Sigmoid colon (tissue), 6 donors: ENCODE measurements at regions not wholly inside any gene's neighbourhood (a gene's known extent, or its start where the extent isn't known, plus 50 kb on each side); places are given as distances from the start of the nearest gene placed in this dataset.

Experiments
- DNase-seq: peaks from one replicate; pipeline ENCODE4 v3.0.0-alpha.2; 2019
- H3K27ac ChIP-seq, 4 donors: fragments of 200-600 bp; sonication (generic); one replicate each; pipeline ENCODE4 v1.5.1; 2016 to 2019; ENCODE audit warnings: mild to moderate bottlenecking in 1 of 4
- H3K27me3 ChIP-seq, 3 donors: fragments of 200-600 bp; sonication (generic); one replicate each; pipeline ENCODE4 v1.5.1; 2019; ENCODE audit warnings: mild to moderate bottlenecking in 1 of 3
- H3K36me3 ChIP-seq, 4 donors: fragments of 200-600 bp; sonication (generic); one replicate each; pipeline ENCODE4 v1.5.1; 2016 to 2019
- H3K4me1 ChIP-seq, 4 donors: fragments of 200-600 bp; sonication (generic); one replicate each; pipeline ENCODE4 v1.5.1; 2017 to 2019
- H3K4me3 ChIP-seq, 4 donors: fragments of 200-600 bp; sonication (generic); one replicate each; pipeline ENCODE4 v1.5.1; 2017 to 2019; ENCODE audit warnings: mild to moderate bottlenecking in 2 of 4, moderate library complexity in 1 of 4
- H3K9me3 ChIP-seq, 4 donors: fragments of 200-600 bp in 3 of 4; sonication (generic) in 3 of 4; one replicate each; pipeline versions ENCODE4 v1.5.1 to v1.6.1; 2013 to 2019
- CTCF ChIP-seq, 4 experiments: fragments of 450-650 bp in 3 of 4; fragments of 200-600 bp in 1 of 4; IDR thresholded peaks; one replicate each; pipeline ENCODE4 v1.5.1; 2016 to 2019; ENCODE audit warnings: antibody characterized with exemption in 4 of 4, mild to moderate bottlenecking in 3 of 4, moderate library complexity in 2 of 4
- EP300 ChIP-seq, 4 donors: sonication (generic); formaldehyde crosslinking; IDR thresholded peaks; one replicate each; pipeline ENCODE4 v1.6.1; 2017; ENCODE audit warnings: antibody characterized with exemption in 4 of 4
- POLR2A ChIP-seq, 2 donors: fragments of 450-650 bp; IDR thresholded peaks; one replicate each; pipeline ENCODE4 v1.6.1; 2016; ENCODE audit warnings: antibody characterized with exemption in 2 of 2, mild to moderate bottlenecking in 2 of 2, moderate library complexity in 2 of 2
- POLR2AphosphoS5 ChIP-seq, 4 donors: sonication (generic); formaldehyde crosslinking; IDR thresholded peaks; one replicate each; pipeline ENCODE4 v1.6.1; 2017; ENCODE audit warnings: antibody characterized with exemption in 4 of 4
- WGBS, 2 donors: extraction: QIAGEN DNeasy Blood & Tissue Kit; methylation state at CpG; one replicate each; pipeline ENCODE4 v1.1.7; 2013; 5-methylcytosine and 5-hydroxymethylcytosine counted together
- intact Hi-C: fragments of 100-400 bp; cut with DNase I; formaldehyde crosslinking; loops from one replicate; pipeline ENCODE4 v1.15.1; 2023
- donor health status: healthy with polysubstance abuse.
- donor health status: healthy.

- no peak for TF ChIP-seq EP300 (IDR thresholded peaks at IDR 0.05)
- no peak for TF ChIP-seq POLR2AphosphoS5 (IDR thresholded peaks at IDR 0.05)
- no peak for TF ChIP-seq POLR2A (IDR thresholded peaks at IDR 0.05)
- no peak for TF ChIP-seq CTCF (IDR thresholded peaks at IDR 0.05)
- H3K9me3 ChIP-seq = no peaks in the 10 kb centered on the region
- intact Hi-C loops = loop anchor here (5.0 kb wide), 1 partner anchor 38 kb away; no protein-coding TSS in a partner anchor
- 58 to 79% methylated on average over 3 of the region's 3 CpGs for WGBS, 2 donors
- DNase-seq = no peak
- H3K4me3 ChIP-seq = no peak overlapping the region
- no peaks in the 10 kb centered on the region for H3K36me3 ChIP-seq
- no peak overlapping the region for H3K27ac ChIP-seq
- peaks cover 0 to 13% (median 5%) of the 10 kb centered on the region in 4 donors for H3K4me1 ChIP-seq
- H3K27me3 ChIP-seq = no peaks in the 10 kb centered on the region
Measured at GRCh38 chr11:86124251-86125233, 55.7 kb upstream of the PICALM start.

- Histone ChIP-seq H3K9me3 (no peaks in the 10 kb centered on the region), H3K27ac (peak overlapping the region in 1 of 4 donors; percentile 12), H3K36me3 (no peaks in the 10 kb centered on the region), H3K4me3 (no peak overlapping the region), H3K27me3 (no peaks in the 10 kb centered on the region), H3K4me1 (peaks cover 0 to 28% (median 18%) of the 10 kb centered on the region in 4 donors)
- 97 to 100% methylated on average over 1 of the region's 1 CpG for WGBS, 2 donors
- DNase-seq = no peak
- no peak for TF ChIP-seq CTCF (IDR thresholded peaks at IDR 0.05)
- TF ChIP-seq POLR2AphosphoS5 (IDR thresholded peaks at IDR 0.05) = no peak
- TF ChIP-seq EP300 (IDR thresholded peaks at IDR 0.05) = no peak
- no peak for TF ChIP-seq POLR2A (IDR thresholded peaks at IDR 0.05)
- intact Hi-C loops = loop anchor here (5.0 kb wide), 1 partner anchor 40 kb away; no protein-coding TSS in a partner anchor
Measured at GRCh38 chr11:86122773-86123172, 53.9 kb upstream of the PICALM start.

DNA sequence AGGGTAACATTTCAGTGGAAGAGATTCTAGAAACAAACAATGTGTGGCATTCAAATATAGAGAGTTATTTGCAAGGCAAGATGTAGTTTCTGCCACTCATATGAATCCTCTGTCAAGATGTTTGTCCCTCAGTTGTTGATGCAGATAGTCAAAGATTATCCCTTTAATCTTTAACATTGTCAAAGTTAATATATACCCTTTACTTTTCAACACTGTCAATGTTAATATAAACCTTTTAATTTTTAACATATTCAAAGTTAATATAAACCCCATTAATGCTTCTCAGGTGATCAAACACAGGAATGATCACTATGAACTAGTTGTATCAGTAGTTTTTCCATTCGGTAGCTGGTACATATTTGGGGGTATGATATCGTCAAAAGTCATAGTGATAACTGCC lies 51.9 kb upstream of the PICALM start:
- TF ChIP-seq EP300 (IDR thresholded peaks at IDR 0.05) (no peak), POLR2AphosphoS5 (IDR thresholded peaks at IDR 0.05) (no peak), POLR2A (IDR thresholded peaks at IDR 0.05) (no peak), CTCF (IDR thresholded peaks at IDR 0.05) (no peak)
- Histone ChIP-seq H3K9me3 (no peaks in the 10 kb centered on the region), H3K27ac (no peak overlapping the region), H3K27me3 (no peaks in the 10 kb centered on the region), H3K4me3 (no peak overlapping the region), H3K4me1 (peaks cover 0 to 48% (median 36%) of the 10 kb centered on the region in 4 donors), H3K36me3 (no peaks in the 10 kb centered on the region)
- intact Hi-C loops = loop anchor here (5.0 kb wide), 1 partner anchor 41 kb away; no protein-coding TSS in a partner anchor
- no peak for DNase-seq
- WGBS, 2 donors = 80 to 90% methylated on average over 2 of the region's 2 CpGs

GRCh38 chr11:86119906-86120305 lies 51.0 kb upstream of the PICALM start:
- peaks cover 0 to 48% (median 39%) of the 10 kb centered on the region in 4 donors for H3K4me1 ChIP-seq
- WGBS, 2 donors = 91 to 95% methylated on average over 1 of the region's 1 CpG
- DNase-seq = no peak
- intact Hi-C loops = loop anchor here (2.0 to 5.0 kb wide), 3 partner anchors 42 to 79 kb away; partner anchors contain the start of gene PICALM
- H3K27ac ChIP-seq = peak overlapping the region in 2 of 4 donors; percentile 67 to 76
- no peak overlapping the region for H3K4me3 ChIP-seq
- no peaks in the 10 kb centered on the region for H3K9me3 ChIP-seq
- no peaks in the 10 kb centered on the region for H3K36me3 ChIP-seq
- no peaks in the 10 kb centered on the region for H3K27me3 ChIP-seq
- no peak for TF ChIP-seq POLR2A (IDR thresholded peaks at IDR 0.05)
- no peak for TF ChIP-seq CTCF (IDR thresholded peaks at IDR 0.05)
- no peak for TF ChIP-seq POLR2AphosphoS5 (IDR thresholded peaks at IDR 0.05)
- no peak for TF ChIP-seq EP300 (IDR thresholded peaks at IDR 0.05)
